Body of pancreas (tissue), 4 donors: ENCODE measurements at regions not wholly inside any gene's neighbourhood (a gene's known extent, or its start where the extent isn't known, plus 50 kb on each side); places are given as distances from the start of the nearest gene placed in this dataset.

ENCODE experiments used
- ATAC-seq: fragments of 150-250 bp; one replicate; pipeline ENCODE4 v1.9.1; 2016
- DNase-seq, 4 donors: peaks; one replicate each; pipeline ENCODE4 v3.0.0-alpha.2; 2019
- H3K27ac ChIP-seq, 4 donors: fragments of 200-600 bp; sonication (generic); 1 replicate in 3 of 4; 2 replicates in 1 of 4; pipeline versions ENCODE4 v1.5.1 to v1.6.1; 2016 to 2019; ENCODE audit warnings: mild to moderate bottlenecking in 1 of 4, mixed read lengths in 1 of 4, moderate library complexity in 1 of 4
- H3K27me3 ChIP-seq, 2 donors: fragments of 200-600 bp; sonication (generic); one replicate each; pipeline ENCODE4 v1.6.0; 2016; ENCODE audit warnings: mild to moderate bottlenecking in 1 of 2
- H3K36me3 ChIP-seq, 2 donors: fragments of 200-600 bp; sonication (generic); replicated peaks in 1 of 2; 2 replicates each; pipeline ENCODE4 v1.5.1; 2016; ENCODE audit warnings: low read depth in 2 of 2; ENCODE audit not compliant: insufficient read depth in 1 of 2
- H3K4me1 ChIP-seq: fragments of 200-600 bp; sonication (generic); one replicate; pipeline ENCODE4 v1.6.0; 2016
- H3K4me3 ChIP-seq, 2 donors: fragments of 200-600 bp; sonication (generic); 1 replicate in 1 of 2; 2 replicates in 1 of 2; pipeline ENCODE4 v1.5.1; 2016 to 2019
- H3K9me3 ChIP-seq, 3 donors: fragments of 200-600 bp; sonication (generic); 1 replicate in 2 of 3; 2 replicates in 1 of 3; pipeline ENCODE4 v1.5.1; 2016
- POLR2A ChIP-seq, 3 donors: fragments of 450-650 bp; IDR thresholded peaks; one replicate each; pipeline ENCODE4 v1.6.1; 2016; ENCODE audit warnings: antibody characterized with exemption in 3 of 3, mild to moderate bottlenecking in 2 of 3
- WGBS, 2 donors: methylation state at CpG; one replicate each; pipeline ENCODE4 v1.1.5; 2017; 5-methylcytosine and 5-hydroxymethylcytosine counted together
- intact Hi-C: fragments of 100-400 bp; cut with DNase I; formaldehyde crosslinking; loops from one replicate; pipeline ENCODE4 v1.15.1; 2023
- TF ChIP-seq, protein P1 (sequence below), 7 experiments: fragments of 450-650 bp in 4 of 7; fragments of 200-600 bp in 3 of 7; sonication (generic) in 3 of 7; IDR thresholded peaks; one replicate each; pipeline ENCODE4 v1.5.1; 2016 to 2019; ENCODE audit warnings: antibody characterized with exemption in 7 of 7

DNA sequence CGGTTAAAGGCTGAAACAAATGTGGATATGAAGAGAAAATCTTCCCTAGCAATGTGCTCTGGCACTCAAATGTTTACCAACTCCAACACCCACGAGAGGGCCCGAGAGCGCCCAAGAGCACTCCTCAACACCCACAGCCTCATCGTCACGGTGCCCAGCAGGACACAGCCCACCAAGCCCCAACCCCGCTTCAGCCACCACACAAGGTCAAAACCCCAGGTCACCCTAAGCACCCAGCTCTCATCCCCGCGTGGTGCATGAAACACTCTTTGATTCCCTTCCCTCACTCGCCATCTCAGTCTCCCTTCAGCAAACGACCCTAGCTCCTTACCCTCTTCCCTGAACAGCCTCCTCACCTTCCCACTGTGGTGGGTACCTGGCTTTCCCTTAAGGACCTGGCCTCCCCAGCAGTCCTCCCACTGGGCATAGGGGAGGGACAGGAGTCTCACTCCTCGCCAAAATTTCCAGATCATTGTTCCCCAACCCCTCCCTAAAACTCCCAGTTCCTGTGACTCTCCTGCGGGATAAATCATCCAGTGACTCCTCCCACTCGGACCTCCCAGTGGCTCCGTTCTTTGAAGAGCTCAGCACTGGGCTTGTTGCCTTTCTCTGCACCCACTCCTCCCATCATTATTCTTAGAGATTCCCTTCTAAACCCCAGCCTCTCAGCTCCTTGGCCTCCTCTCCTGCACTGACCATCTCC, 170.4 kb upstream of the SYT6 start:
- no peak for TF ChIP-seq POLR2A (IDR thresholded peaks at IDR 0.05)
- TF ChIP-seq, protein P1, sequence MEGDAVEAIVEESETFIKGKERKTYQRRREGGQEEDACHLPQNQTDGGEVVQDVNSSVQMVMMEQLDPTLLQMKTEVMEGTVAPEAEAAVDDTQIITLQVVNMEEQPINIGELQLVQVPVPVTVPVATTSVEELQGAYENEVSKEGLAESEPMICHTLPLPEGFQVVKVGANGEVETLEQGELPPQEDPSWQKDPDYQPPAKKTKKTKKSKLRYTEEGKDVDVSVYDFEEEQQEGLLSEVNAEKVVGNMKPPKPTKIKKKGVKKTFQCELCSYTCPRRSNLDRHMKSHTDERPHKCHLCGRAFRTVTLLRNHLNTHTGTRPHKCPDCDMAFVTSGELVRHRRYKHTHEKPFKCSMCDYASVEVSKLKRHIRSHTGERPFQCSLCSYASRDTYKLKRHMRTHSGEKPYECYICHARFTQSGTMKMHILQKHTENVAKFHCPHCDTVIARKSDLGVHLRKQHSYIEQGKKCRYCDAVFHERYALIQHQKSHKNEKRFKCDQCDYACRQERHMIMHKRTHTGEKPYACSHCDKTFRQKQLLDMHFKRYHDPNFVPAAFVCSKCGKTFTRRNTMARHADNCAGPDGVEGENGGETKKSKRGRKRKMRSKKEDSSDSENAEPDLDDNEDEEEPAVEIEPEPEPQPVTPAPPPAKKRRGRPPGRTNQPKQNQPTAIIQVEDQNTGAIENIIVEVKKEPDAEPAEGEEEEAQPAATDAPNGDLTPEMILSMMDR (IDR thresholded peaks at IDR 0.05) = no peak
- 67 to 71% methylated on average over 15 of the region's 15 CpGs for WGBS, 2 donors
- H3K27ac ChIP-seq = no peak overlapping the region
- ATAC-seq = no peak
- H3K9me3 ChIP-seq = no peaks in the 10 kb centered on the region
- DNase-seq = no peak
- no peaks in the 10 kb centered on the region for H3K36me3 ChIP-seq
- intact Hi-C loops = no loop called here
- no peaks in the 10 kb centered on the region for H3K27me3 ChIP-seq
- H3K4me1 ChIP-seq = no peaks in the 10 kb centered on the region
- no peak overlapping the region for H3K4me3 ChIP-seq

DNA sequence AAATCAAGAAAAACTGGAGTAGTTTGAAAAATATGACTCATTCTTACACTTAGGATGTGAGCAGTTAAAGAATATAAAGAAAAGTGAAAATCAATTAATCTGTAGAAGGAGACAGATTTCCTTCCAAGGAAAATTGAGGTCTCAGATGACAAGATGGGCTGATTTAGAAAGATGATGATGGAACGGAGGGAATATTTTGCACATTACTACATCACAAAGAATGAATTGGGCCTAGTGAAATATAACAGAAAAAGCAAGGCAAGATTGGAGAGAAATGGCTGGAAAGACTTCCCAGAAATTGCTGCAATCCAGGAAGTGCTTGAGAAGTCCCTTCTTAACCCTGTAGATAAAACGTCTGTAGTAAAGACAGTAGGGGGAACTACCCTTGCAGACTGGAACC, 169.1 kb upstream of the SYT6 start:
- DNase-seq (no peak), ATAC-seq (no peak)
- Histone ChIP-seq H3K9me3 (no peaks in the 10 kb centered on the region), H3K27ac (no peak overlapping the region), H3K36me3 (no peaks in the 10 kb centered on the region), H3K27me3 (no peaks in the 10 kb centered on the region), H3K4me3 (no peak overlapping the region), H3K4me1 (no peaks in the 10 kb centered on the region)
- TF ChIP-seq POLR2A (IDR thresholded peaks at IDR 0.05) = no peak
- TF ChIP-seq, protein P1 (IDR thresholded peaks at IDR 0.05) = no peak
- WGBS, 2 donors = 48 to 58% methylated on average over 2 of the region's 2 CpGs
- intact Hi-C loops = no loop called here

DNA sequence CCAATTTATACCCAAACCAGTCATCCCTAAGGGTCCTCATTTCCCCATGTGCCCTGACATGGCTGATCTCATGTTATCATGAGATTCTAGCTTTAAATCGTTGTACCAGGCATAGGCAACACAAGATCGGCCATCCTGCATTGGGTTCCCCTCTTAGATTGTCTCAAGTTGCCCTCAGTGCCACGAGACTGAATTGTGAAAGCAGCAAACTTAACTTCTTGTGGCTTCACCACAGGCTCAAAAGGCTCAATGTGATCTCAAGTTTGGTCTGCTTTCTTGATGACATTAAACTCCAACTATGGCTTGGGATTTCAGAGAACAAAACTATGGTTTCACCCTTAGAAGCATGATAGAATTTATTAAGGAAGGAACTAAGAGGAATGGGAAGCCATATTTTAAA, 168.5 kb upstream of the SYT6 start:
- Histone ChIP-seq H3K27ac (no peak overlapping the region), H3K36me3 (no peaks in the 10 kb centered on the region), H3K4me3 (no peak overlapping the region), H3K27me3 (no peaks in the 10 kb centered on the region), H3K9me3 (no peaks in the 10 kb centered on the region), H3K4me1 (no peaks in the 10 kb centered on the region)
- WGBS, 2 donors = 60 to 69% methylated on average over 3 of the region's 3 CpGs
- DNase-seq (no peak), ATAC-seq (no peak)
- TF ChIP-seq POLR2A (IDR thresholded peaks at IDR 0.05) = no peak
- TF ChIP-seq, protein P1 (IDR thresholded peaks at IDR 0.05) = no peak
- intact Hi-C loops = no loop called here

DNA sequence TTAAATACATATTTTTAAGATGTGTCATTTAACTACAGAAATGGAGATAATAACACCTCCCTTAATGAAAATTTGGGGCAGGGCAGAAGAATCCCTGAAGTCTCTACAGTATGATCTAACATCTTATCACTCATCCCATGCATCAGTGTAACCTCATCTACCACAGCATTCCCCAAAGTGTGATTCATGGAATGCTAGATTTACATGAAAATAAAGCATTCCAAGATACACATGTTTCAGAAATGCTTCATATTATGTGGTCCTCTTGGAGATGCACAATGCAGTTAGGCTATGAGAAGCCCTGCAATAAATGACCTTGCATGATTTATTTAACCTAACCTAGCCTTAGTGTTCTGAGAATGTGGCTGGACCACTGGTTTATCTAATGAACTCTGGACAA, 166.9 kb upstream of the SYT6 start:
- no peak for ATAC-seq
- TF ChIP-seq, protein P1 (IDR thresholded peaks at IDR 0.05) = no peak
- no peak for TF ChIP-seq POLR2A (IDR thresholded peaks at IDR 0.05)

DNA sequence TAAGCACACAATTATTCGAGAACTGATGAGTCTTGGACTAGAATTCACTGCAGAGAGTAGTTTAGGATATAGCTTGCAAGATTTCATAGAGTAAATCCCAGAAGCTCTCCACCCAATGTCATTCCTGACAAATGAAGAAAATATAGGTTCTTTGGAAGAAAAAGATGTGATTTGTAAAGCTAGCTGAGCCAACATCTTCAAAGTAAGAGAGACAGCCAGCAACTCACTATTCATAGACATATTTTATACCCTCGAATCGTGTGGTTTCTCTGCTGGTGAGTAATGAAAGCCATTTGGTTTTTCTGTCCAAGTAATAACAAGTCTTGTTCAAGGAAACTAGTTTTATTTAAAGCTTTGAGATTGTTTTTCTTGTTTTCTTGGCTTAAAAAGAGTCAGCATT, 165.7 kb upstream of the SYT6 start:
- no peak overlapping the region for H3K4me3 ChIP-seq
- H3K27me3 ChIP-seq = no peaks in the 10 kb centered on the region
- no peak overlapping the region for H3K27ac ChIP-seq
- no peaks in the 10 kb centered on the region for H3K4me1 ChIP-seq
- DNase-seq (no peak), ATAC-seq (no peak)
- H3K36me3 ChIP-seq = no peaks in the 10 kb centered on the region
- no peaks in the 10 kb centered on the region for H3K9me3 ChIP-seq
- WGBS, 2 donors = 32 to 45% methylated on average over 3 of the region's 3 CpGs
- no peak for TF ChIP-seq POLR2A (IDR thresholded peaks at IDR 0.05)
- TF ChIP-seq, protein P1 (IDR thresholded peaks at IDR 0.05) = no peak
- intact Hi-C loops = no loop called here

More for the DNA sequence above, 166.9 kb upstream of the SYT6 start:
- Histone ChIP-seq H3K27me3 (no peaks in the 10 kb centered on the region), H3K36me3 (no peaks in the 10 kb centered on the region), H3K9me3 (no peaks in the 10 kb centered on the region), H3K4me3 (no peak overlapping the region), H3K4me1 (no peaks in the 10 kb centered on the region), H3K27ac (no peak overlapping the region)
- intact Hi-C loops = no loop called here
- no peak for DNase-seq
